CD4-positive, alpha-beta T cell treated with Interleukin-4 for 1 hour (primary cell): ENCODE measurements at regions not wholly inside any gene's neighbourhood (a gene's known extent, or its start where the extent isn't known, plus 50 kb on each side); places are given as distances from the start of the nearest gene placed in this dataset.

Experiments used
- DNase-seq, 2 donors: peaks; one replicate each; pipeline ENCODE4 v3.0.0-alpha.2; 2020 to 2022

DNA sequence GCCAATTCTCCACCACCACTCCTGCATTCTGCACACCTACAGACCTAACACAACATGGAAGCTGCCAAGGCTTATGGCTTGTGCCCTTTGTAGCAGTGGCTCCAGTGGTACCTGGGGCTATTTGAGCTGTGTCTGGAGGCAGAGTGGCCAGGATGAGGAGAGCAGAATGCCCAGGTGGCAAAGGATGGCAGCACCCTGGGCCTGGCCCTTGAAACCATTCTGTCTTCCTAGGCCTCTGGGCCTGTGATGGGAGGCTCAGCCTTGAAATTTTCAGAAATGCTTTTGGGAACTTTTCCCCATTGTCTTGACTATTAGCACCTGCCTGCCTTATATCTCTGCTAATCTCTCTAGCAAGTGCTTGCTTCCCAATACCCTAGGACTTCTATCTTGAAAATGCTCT lies 241.7 kb downstream of the TMEM167A start:
- no peak for DNase-seq

GRCh38 chr5:82834151-82834550 lies 243.0 kb downstream of the TMEM167A start:
- no peak for DNase-seq

GRCh38 chr5:82833277-82833676 lies 243.9 kb downstream of the TMEM167A start:
- no peak for DNase-seq

GRCh38 chr5:82832445-82832844 lies 244.7 kb downstream of the TMEM167A start:
- no peak for DNase-seq

DNA sequence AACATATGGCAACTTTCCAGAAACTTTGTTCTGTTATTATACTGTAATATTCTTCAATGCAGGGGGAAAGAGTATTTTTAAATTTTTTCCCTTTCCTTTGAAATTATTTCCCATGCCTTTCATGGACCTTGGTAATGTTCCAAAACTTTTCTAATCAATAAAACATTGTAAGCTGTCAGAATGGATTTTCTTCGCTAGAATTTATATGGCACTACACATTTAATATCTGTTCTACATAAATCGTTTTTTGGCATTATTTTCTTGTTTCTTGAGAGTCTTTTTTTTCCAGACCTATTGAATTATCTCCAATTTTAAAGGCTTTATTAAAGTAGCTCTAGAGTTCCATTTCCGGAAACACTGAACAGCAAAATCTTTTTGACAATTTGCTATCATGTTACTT lies 249.0 kb downstream of the TMEM167A start:
- DNase-seq: no peak

- no peak for DNase-seq
Observed at GRCh38 chr5:82827651-82828050, 249.5 kb downstream of the TMEM167A start.

DNA sequence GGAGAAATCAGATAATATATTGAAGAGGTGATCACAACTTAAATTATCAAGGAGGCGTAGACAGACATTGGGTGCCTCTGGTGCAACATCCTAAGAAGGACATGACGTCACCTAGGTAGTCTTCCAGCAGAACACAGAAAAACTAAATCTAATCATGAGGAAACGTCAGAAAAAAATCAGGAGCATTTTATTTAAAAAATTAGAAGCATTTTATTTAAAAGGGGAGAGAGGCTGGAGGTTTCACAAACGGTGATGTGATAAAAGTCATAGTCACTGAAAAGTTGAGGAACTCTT lies 254.6 kb downstream of the TMEM167A start:
- DNase-seq: no peak

GRCh38 chr5:82821846-82822633 lies 255.2 kb downstream of the TMEM167A start:
- no peak for DNase-seq

DNA sequence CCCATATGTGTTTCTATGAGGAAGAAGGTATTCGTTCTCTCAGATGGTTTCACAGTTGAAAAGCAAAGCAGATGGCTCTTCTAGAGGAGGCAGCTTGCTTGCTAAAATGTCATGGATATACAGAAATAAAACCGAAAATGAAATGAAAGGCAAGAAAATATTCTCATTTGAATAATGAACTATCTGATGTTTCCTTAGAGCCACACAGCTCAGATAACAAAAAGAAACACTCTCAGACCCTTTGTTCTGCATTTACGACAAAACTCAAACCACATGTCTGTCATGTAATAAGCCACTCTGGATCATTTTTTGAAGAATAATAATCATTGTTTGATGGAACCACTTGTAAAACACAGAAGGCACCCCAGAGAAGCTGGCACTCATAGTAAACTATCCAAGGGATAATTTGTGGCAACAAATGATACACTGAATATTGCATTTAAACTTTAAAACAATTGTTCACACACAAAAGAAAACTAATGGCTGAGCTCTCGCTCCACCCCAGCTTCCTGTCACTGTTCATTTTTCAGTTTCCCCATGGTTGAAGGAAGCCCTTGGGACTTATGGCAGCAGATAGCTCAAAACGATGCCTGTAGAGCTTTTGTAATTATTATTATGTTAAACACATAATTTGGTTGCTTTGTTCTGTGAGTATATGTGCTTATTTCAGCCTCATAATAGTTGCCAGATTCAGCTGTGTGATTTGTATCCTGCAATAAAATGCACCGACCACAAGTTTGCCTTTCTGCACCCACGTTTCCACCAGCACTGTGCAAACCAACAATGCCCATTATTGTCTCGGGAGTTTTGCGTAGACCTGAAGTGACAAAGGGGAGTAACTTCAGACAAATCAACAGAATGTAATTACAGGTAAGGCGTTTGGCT lies 256.0 kb downstream of the TMEM167A start:
- no peak for DNase-seq

GRCh38 chr5:82820188-82820587 lies 257.0 kb downstream of the TMEM167A start:
- DNase-seq: no peak

- no peak for DNase-seq
Observed at GRCh38 chr5:82817897-82818676, 259.1 kb downstream of the TMEM167A start.

DNA sequence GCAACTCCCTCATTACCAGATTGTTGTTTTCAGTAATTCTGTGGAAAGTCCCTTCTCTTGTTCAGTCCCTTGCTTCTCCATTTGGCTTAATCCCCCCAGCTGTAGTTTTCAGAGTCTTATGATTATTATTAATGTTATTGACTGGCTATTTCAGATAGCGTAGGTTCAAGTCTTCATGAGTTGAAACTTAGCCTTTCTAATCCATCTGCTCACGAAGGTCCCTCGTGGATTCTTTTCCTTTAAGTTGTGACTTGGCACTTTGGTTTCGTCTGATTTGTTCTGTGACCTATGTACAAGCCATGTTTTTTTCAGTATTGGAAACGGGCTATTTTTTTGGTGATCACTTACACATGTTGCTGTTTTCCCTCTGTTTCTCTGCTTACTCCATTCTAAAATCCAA lies 260.3 kb downstream of the TMEM167A start:
- no peak for DNase-seq

- no peak for DNase-seq
Observed at GRCh38 chr5:82815871-82816270, 261.3 kb downstream of the TMEM167A start.

- DNase-seq: no peak
Observed at GRCh38 chr5:82813861-82814260, 263.3 kb downstream of the TMEM167A start.

DNA sequence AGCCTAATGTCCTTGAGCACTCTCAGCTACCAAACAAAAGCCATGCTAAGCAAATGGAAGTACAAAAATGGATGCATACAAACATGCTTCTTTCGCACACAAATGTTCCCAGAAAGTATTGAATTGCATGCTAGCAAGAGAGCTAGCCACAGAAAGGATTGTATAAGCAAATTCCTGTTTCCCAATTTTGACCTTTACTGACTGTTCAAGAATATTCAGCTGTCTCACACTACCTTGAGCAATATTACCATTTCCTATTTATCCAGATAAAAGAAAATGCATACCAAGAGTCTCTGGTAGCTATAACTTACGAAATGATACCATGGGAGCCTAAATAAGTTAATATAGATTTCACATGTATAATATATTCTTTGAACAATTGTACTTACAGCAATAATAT lies 264.6 kb downstream of the TMEM167A start:
- no peak for DNase-seq

GRCh38 chr5:82811490-82811889 lies 265.7 kb downstream of the TMEM167A start:
- no peak for DNase-seq

GRCh38 chr5:82809420-82810143 lies 267.6 kb downstream of the TMEM167A start:
- no peak for DNase-seq

GRCh38 chr5:82808960-82809359 lies 268.2 kb downstream of the TMEM167A start:
- DNase-seq: no peak

- no peak for DNase-seq
Observed at GRCh38 chr5:82807021-82807420, 270.2 kb downstream of the TMEM167A start.

DNA sequence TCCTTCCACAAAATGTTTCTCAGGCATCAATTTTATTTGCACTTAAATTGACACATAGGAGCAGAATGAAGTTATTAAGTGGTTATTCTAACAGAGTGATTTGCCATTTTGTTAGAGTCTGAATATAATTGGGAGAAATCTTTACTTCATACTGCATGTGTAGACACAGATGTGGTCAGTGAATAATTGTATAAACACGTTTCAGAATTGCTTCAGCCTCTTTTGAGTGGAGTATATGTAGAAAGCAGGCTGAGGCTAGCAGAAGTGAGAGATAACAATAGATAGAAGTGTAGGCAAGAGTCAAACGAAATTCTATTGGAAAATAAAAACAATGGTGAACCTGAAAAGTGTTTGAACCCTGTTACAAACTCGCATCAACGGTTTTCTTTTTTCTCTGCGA lies 270.7 kb downstream of the TMEM167A start:
- no peak for DNase-seq

DNA sequence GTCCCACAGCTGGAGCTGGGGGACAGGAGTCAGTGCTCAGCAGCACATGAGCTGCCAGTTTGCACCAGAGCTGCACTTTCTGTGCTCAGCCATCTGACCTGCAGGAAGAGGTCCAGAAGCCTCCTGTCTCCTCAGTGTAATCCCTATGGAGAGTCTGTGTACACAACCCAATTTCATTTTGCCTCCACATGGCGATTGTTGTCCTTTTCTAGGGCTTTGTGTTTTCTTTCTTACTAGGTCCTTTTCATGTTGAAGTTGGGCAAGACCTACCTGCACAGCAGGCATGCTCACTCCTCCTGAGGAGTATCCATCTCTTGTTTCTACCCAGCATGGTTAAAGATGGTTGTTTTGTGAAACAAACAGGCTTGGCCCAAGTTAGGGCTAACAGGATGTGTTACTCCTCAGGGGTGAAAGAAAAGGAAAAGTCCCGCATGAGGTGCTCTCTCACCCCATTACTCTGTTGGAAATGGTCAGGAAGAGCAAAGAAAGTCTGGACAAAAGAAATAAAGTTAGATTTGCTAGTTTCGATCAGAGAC lies 273.0 kb downstream of the TMEM167A start:
- DNase-seq: no peak

DNA sequence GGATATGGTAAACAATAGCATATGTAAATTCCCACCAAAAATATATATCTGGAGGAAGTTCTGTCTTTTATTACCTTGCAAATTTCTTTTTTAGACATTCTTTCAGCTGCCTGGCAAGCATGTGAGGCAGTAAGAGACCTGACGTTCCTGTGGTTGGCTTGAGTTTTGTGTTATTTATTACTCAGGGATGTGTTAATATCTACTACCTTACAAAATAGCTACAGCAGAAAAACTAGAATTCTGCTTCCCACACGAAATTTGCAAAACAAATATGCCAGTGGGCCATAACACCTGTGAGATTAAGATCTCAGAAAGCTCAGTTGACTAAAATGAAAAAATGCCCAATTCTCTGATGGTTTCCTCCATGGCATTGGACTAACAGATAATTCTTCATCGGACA lies 274.2 kb downstream of the TMEM167A start:
- DNase-seq: no peak

DNA sequence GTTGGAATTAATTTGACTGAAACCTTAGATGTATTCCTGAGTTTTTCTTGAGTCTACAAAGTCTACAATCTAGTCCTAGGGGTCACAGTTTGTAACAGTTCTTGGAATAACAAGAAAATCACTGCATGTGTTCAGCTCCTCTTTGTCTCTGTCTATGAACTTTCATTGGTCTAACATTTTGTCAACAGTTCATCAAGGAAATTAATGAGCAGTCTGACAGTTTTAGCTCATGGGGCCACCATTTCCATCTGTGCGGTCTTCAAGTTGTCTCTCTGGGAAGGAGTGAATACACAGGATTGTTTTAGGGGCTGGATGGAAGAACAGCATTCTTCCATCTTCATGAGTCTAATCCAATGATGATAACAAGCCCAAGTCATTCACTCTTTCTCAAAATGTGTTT lies 276.4 kb downstream of the TMEM167A start:
- no peak for DNase-seq
